Stimulated activated CD8-positive, alpha-beta memory T cell treated with anti-CD3 and anti-CD28 coated beads, Interleukin-7, amount 100 ng/mL, for 48 hours (primary cell): ENCODE measurements at regions not wholly inside any gene's neighbourhood (a gene's known extent, or its start where the extent isn't known, plus 50 kb on each side); places are given as distances from the start of the nearest gene placed in this dataset.

Experiments
- DNase-seq, 2 donors: peaks; one replicate each; pipeline ENCODE4 v3.0.0-alpha.2; 2020; ENCODE audit warnings: low read depth in 1 of 2; ENCODE audit errors: extremely low read depth in 1 of 2

DNA sequence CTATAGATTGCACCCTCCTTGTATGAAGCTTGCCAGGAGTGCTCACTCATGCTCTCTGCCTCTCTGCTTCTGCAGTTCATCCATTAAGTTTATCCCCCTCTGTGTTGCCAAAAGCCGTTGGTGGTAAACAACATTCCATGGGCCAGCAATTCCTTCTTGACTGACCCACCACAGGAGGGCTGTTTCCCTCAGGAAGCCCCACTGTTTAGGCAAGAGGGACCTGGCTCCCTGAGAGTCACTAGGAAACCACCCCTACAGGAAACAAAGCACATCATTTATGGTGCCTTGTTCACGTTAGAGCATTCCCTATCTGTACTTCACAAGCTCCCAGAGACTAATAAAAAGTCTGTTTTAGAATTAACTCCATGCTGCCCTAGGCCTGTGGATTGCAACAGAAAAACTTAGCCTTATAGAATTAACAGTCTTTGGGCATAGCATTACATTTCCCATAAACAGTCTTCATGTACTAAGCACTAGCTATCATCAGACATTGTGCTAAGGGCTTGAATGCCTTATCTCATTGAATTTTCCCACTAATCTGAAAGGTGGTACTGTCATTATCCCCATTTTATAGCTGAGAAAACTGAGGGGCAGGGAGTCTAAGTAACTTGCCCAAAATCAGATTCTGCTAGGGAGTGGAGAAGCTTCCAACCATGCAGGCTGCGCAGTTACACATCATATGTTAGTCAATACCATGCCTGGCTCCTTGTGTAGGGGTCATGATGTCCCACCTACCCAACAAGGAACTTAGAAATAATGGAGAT is 149.9 kb downstream of the SHQ1 start:
- no peak for DNase-seq

DNA sequence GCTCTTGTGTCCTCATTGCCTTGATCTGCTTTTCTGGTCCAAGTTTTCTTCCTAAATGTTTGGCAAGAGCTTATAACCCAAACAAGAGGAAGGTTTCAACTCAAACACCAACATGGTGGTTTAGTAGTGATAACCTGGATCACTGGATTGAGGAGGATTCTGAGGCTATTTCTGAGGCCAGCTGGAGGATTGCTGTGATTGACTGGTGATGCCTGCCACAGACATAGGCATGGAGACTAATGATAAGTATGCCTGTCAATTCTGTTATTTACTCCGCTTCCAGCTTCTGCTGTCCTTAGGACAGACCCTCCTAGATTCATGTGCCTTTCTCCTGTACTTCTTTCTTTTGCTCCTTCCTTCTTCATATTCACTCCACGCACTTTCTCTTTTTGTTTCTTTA is 150.5 kb downstream of the SHQ1 start:
- no peak for DNase-seq

DNA sequence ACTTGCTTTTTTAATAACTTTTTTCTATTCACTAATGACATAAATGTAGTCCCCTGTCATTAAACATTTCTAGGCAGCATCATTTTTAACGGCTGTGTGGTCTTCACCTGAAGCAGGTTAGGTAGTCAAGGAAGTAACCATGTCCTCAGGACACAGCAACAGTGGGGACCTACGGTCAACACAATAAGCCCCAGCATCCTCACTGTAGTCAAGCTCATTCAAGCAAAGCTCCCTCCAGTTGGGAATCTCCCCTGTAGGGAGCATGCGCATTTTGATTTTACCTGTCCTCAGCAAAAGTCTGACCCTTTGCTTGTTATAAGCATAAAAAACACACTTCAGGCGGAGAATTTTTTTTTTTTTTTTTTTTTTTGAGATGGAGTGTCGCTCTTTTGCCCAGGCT is 151.4 kb downstream of the SHQ1 start:
- DNase-seq, result no peak

DNA sequence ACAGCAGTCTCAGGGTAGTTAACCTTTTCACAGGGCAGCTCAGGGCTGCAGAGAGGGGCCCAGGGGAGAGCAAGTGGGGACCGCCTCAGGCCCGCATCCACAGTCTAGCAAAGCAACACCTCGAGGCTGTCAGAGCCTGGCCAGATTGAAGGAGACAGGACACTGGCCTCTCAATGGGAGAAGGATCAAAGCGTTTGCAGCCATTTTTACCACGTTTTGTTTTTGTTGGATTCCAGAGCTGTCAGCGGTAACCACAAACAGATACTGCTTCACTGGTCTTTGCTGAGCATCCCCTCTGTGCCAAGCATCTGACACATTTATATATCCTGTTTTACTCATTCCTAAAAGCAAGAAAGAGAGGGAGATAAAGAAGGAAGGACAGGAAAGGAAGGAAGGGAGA is 153.8 kb downstream of the SHQ1 start:
- no peak for DNase-seq

DNA sequence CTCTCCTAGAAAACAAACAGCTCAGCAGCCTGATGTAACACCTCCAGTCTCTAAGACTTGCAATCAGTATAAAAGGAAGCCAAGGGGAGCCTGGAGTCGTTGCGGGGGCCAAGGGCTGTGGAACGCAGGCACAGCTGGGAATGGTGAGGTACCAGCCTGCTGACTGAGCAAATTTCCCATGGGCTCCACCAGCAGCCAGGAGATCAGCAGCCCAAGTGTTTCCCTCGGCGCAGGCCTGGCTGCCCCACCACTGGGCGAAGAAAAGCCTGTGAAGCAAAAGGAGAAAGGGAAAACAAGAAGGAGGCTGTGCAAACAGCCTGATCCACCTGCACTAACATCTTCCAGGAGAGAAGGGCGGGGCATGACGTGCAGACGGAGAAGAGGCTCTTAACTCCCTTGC is 155.3 kb downstream of the SHQ1 start:
- no peak for DNase-seq

DNA sequence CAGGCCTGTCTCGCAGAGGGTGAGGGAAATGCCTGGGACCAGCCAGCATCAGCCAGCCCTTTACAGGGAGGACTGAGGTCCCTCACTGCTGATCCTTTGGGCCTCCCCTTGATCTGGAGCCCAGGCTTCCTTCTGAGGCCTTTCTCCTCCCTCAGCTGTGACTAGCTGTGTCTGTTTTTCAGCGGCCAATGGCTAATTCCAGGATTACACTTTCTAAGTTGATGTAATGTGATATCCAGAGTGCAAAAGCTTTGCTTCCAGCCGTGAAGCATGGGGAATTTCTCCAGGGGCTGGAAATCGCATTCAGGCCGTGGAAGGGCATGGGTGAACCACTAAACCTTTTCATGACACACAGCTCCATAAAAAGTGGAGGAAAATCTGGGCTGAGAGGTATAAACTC is 157.6 kb downstream of the SHQ1 start:
- no peak for DNase-seq

DNA sequence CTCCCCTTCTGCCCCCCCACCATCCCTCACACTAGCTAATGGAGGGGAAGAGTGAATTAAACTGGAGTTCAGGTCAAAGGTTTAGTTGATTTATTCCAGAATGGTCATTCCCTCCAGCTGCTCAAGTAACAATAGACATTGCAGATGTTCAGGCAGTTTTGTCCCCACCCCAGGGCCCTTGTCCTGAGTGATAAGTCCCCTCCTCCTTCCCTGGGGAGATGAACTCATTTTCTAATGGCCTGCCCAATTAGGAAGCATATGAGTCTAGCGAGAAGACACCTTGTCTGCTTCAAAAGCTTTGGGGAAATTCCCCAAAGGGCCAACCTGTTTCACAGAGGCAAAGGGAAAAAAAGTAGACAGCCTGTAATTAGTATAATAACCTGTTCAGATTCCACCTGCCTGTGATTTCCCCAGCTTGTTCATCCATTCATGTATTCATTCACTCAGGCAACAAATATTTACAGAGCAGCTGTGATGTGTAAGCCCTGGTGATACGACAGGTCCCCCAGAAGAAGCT is 165.3 kb downstream of the SHQ1 start:
- DNase-seq, result no peak

DNA sequence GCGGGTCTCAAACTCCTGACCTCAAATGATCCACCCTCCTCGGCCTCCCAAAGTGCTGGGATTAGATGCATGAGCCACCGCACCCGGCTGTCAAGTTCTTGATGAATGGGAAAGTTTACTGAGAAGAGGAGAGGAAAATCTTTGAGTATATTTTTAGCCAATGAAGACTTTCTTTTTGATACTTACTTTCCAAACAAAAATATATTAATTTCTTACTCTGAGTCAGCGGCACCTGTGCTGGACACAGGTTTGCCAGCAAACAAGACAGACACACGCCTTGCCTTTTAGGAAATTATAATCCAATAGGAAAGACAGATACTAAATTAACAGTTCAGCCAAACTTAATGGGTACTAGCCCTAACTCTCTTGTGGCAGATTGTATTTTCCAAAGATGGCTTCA is 166.6 kb downstream of the SHQ1 start:
- DNase-seq, result no peak

DNA sequence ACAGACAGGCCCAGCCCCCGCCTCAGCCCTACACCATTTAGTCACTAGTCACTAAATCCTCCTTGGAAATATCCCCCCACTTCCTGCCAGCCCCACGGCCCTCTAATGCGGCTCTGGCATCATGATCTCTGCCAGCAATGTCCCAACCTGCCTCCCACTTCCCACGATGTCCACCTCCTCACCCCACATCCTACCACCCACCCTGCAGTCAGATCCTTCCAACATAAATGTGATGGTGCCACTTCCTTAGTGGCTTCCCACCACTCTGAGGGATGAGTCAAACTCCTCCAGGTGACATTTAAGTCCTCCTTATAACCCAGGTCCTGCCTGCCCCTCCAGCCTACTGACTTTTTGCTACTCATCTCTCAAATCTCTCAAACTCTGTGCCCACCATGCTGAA is 167.5 kb downstream of the SHQ1 start:
- no peak for DNase-seq

DNA sequence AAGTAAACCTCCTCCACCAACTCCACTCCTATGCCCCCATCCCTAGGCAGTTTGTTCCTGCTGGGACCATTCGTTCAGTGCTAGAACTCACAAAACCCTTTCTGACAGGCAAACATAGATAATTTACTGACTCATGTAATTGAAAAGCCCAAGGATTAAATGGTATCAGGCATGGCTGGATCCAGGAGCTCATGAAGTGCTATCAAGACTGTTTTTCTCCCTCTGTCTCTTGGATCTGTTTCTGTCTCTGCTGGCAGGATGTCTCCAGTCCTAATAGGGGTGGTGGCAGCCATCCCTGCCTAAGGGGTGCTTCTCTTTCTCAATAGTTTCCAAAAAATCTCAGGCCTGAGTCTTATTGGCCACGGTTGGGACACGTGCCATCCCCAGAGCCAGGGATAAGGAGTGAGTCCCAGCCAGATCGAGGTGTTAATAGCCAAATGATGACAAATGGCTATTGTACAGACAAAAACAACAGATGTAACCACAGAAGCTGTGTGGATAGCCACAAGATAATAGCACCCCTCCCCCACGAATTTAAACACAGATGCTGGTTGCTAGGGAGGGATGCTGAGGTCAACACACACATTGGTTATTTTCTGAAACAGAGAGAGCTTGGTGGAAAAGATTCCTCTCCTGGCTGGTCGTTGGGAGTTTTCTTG is 168.6 kb downstream of the SHQ1 start:
- DNase-seq, result no peak

DNA sequence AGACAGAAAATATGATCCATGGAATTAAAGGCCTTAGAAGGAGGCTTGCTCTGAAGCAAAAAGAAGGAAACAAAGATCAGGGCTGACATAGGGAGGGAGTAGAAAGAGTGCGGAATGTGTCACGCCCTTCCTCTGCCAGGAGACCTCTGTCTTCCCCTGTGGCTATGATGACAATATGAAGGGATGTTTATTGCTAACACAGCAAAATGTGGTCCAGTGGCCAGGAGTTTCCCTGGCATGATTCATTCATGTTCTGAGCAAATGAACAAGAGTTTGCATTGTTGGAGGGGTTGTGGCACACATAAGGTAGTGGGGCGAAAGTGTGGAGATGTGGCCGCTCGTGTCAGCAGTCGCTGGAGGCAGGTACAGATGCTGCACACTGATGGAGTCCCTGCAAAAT is 169.4 kb downstream of the SHQ1 start:
- DNase-seq, result no peak

DNA sequence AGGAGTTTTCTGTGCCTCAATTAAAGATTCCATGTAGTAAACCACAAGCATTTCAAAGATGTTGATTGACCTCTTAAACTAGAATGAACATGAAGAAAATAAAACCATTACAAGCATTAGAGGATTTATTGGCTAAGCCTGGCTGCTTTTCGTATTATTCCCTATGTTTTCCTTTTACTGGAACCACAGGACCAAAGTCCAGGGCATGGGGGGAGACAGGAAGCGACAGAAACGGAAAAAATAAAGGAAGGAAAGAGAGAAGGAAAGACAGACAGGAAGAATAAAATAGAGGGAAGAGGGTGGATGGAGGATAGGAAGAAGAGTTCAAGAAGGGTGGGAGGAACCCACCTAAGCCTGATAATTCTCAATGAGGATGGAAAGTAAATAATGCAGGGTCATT is 169.9 kb downstream of the SHQ1 start:
- DNase-seq, result no peak

DNA sequence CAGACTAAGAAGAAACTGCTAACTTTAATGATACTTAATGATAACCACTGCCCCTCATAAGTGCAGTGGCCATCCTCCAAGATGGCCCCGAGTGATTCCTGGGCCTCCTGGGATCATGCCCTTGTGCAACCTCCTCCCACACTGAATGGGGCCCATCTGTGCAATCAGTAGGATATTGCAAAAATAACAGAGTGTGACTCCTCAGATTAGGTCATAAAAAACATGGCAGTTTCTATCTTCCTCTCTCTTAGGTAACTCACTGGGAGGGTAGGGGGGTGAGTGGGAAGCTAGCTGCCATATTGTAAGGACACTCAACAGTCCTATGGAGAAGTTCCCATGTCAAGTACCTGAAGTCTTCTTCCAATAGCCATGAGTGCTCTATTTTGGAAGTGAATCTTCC is 173.0 kb downstream of the SHQ1 start:
- no peak for DNase-seq

DNA sequence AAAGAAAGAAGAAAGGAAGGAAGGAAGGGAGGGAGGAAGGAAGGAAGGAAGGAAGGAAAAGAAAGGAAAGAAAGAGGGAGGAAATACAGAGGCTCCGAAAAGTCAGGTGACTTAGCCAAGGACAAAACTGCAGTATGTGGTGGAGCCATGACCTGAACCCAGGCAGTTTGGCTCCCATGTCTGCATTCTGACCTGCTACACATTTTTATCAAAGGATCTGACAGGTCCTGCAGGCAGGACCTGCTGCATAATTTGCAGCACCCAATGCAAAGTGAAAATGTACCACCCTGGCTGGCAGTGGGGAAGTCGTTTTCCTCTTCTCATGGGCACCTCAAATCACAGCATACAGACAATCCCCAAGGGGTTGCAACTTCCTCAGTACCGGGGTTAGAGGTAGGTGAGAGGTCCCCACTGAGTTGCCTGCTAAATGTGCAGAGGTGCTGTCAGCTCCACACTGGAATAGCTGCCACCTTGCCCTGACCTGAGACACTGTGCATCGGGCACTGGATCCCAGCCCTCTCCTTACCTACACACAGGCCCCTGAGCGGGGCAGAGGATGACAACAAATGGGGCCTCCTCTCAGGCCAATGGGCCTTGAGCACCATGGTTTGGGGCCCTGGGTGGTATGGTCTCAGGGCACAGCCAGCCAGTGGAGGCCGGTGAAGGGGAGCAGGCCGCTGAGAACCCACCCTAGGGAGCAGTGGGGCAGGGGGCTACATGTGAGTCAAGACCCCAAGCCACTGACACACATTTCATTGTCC is 175.1 kb downstream of the SHQ1 start:
- DNase-seq, result no peak

DNA sequence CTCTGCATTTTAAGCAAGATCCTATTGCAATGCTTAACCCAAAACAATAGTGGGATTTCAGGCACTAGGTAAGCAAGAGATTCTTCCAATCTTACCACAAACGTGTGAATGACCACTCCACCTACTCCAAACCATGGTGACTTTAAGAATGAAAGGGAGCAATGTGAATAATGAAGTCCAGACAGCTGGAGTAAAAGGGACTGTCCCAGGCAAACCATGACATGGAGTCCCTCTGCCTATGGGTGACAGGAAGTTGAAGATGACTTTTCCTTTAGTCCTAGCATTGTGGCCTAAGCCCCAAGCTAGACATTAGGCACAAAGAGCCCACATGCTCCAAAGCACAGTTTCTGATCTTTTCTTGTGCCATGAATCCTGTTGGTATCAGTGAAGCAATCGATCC is 179.0 kb downstream of the SHQ1 start:
- DNase-seq, result no peak

DNA sequence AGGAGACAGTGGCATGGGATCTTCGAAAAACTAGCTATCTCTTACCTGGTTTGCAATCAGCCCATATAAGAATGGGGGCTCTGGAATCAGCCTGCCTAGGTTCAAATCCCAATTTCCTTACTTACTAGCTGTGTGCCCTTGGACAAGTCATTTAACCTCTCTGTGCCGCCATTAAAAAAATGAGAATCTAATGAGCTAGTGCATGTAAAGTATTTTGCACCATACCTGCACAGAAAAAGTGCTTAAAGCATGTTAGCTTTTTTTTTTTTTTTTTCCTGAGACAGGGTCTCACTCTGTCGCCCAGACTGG is 181.8 kb downstream of the SHQ1 start:
- no peak for DNase-seq

DNA sequence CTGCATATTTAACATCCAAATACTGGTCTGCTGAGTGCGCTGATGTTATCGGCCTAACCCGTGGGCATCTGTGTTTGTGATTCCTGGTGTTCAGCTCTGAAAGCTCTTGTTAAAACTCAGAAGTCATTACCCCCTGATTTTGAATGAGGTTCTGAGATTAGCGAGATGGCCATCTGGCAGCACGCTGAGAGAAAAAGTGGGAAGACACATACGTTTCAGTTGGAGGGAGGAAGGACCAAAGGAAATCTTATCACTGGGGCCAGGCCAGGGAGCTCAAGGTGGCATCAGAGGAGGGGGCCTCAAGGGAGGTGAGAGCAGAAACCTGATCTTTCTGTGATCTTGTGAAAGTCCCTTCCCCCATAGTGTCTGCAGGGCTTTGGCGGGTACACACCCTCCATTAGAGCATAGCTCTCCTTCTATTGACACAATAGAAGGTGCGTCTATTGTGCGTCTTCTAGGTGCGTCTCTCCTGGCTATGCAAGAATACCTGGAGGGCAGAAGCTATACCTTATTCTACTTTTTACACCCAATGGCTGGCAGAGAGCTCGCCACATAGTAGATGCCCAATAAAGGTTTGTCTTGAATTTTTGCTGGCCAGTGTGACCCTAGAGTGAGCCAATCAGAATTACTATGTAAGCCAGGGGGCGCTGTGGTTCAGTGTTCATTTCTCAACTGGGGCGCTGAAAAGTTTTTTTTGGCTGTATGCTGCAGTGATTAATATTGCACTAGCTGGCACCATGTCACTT is 182.4 kb downstream of the SHQ1 start:
- DNase-seq, result peak in 1 of 2 donors; percentile 24

DNA sequence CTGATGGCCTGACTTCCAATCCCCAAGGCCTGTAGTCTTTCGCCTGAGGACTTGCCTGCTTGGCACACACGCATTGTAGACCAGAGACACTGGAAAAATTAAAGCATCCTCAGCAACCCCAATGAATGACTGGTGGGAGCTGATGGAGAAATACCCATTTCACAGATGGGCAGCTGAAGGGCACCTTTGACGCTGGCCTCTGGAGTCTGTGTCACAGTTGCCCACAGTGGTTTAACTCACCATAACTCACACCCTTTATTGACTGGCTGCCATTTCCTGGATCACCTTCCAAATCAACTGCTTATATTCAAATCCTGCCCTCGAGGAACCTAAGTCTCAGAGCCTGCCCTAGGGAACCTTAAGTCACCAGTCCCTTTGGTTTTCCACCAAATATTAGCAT is 183.1 kb downstream of the SHQ1 start:
- DNase-seq, result no peak

DNA sequence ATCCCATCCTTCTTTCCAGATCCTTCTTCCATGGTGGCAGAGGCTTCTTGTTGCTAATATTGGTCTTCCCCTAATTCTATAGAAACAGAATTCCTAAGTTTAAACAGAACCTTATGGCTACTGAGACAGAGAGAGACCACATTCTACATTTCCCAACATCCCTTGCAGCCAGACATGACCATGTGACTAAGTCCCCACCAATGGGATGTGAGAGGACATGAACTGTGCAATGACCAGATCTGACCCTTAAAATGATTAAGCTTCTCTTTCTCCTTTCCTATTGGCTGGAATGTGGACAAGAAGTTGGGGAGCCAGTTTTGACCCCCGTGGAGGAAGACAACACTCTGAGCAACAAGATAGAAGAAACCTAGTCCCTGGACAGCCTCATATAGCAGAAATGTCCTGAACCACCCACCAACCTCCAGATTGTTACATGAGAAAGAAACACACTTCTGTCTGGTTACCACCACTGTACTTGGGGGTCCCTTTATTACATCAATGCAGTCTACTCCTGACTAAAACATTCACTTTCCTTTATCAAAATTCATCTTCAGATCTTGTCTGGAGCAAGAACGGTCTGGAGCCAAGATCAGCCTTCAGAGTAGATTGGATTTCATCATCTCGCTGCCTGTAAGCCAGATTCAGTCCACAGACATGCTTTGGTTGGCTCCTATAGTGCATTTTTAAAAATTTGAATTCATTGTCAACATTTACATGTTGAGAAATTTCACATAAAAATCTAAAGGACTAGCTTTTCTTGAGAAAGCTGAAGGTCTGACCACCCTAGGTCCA is 183.9 kb downstream of the SHQ1 start:
- DNase-seq, result no peak

DNA sequence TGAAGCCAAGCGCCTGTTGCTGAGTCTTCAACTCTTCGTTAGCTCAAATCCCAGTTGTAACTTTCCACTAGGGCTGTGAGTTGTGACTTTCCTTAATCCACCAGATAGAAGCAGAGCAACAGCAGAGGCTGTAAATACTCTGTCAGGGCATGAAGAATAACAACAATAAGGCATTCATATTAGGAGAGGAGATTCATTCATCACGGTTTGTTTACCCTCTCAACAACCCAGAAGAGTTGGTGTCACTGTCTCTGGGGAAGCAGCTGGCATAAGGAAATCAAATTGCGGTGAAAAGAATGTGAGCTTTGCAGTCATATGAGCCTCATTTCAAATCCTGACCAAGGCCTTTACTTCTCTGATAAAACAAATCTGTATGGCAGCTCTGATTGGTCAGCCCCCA is 184.8 kb downstream of the SHQ1 start:
- no peak for DNase-seq

DNA sequence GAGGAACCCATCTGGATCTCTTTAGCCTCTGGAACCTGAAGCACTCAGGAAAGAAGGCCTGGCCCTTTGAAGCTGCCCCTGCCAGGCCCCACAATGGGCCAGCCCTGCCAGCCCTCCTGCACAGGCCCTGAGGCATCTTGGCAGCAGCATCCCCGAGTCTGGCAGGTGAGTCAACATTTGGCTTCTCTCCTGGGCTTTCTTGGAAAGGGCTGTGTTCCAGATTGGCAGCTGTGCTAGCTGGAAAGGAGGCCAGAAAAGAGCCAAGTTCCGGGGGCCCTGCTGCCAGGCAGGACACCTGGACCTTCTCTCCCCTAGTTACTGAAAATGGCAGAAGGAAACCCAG is 187.2 kb downstream of the SHQ1 start:
- no peak for DNase-seq
